ENCODE measurements at regions not wholly inside any gene's neighbourhood (a gene's known extent, or its start where the extent isn't known, plus 50 kb on each side); places are given as distances from the start of the nearest gene placed in this dataset.

DNA sequence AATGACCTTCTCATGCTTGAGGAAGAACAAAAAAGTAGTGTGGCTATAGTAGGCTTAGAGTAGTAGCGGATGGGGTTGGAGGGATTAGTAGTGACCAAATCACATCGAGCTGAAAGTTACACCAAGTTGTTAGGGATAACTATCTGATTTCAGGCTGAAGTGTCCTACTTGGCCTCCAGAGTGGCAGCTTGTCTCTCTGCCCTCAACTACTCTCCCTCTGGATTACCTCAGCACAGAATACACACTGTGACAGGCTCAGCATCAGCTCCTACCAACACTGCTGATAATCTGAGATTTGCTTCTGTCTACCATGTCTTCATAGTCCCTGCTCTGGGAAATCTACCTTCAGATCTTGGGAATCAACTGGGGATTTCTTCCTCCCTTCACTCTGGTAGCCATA, 714.6 kb upstream of the GRAMD2B start:
- H3K27ac ChIP-seq (replicated peaks), result no peak overlapping the region
- intact Hi-C loops (cut with micrococcal nuclease), result no loop called here
- H3K27me3 ChIP-seq (ENCODE audit: low read depth), result no peaks in the 10 kb centered on the region
- peaks cover 28% of the 10 kb centered on the region for H3K9me3 ChIP-seq (replicated peaks)
- TF ChIP-seq, protein P1, sequence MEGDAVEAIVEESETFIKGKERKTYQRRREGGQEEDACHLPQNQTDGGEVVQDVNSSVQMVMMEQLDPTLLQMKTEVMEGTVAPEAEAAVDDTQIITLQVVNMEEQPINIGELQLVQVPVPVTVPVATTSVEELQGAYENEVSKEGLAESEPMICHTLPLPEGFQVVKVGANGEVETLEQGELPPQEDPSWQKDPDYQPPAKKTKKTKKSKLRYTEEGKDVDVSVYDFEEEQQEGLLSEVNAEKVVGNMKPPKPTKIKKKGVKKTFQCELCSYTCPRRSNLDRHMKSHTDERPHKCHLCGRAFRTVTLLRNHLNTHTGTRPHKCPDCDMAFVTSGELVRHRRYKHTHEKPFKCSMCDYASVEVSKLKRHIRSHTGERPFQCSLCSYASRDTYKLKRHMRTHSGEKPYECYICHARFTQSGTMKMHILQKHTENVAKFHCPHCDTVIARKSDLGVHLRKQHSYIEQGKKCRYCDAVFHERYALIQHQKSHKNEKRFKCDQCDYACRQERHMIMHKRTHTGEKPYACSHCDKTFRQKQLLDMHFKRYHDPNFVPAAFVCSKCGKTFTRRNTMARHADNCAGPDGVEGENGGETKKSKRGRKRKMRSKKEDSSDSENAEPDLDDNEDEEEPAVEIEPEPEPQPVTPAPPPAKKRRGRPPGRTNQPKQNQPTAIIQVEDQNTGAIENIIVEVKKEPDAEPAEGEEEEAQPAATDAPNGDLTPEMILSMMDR (IDR thresholded peaks at IDR 0.05; ENCODE audit: borderline replicate concordance), result no peak
- H3K4me3 ChIP-seq, result no peak overlapping the region
- no peaks in the 10 kb centered on the region for H3K4me1 ChIP-seq
- no peak for DNase-seq
- no peaks in the 10 kb centered on the region for H3K36me3 ChIP-seq

DNA sequence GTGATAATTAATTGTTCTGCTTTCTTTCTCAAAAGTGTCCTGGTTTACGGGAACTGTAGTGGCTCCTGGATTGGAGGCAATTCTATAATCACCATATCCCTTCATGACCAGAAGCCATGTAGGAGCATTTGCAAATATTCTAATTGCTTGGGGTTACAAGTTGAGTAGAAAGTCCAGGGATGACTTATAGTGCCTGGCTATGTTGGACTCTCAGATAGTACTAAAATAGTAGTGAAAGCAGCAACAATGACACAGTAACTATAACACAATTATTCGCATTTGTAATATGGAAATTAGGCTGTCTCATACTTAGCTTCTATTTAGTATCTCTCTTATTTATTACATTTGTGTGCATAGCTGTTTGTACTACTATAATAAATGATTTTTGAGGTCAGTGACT, 712.5 kb upstream of the GRAMD2B start:
- DNase-seq, result no peak
- intact Hi-C loops (cut with micrococcal nuclease), result no loop called here
- no peaks in the 10 kb centered on the region for H3K4me1 ChIP-seq
- TF ChIP-seq, protein P1 (IDR thresholded peaks at IDR 0.05; ENCODE audit: borderline replicate concordance), result no peak
- H3K9me3 ChIP-seq (replicated peaks), result peaks cover 9% of the 10 kb centered on the region
- no peak overlapping the region for H3K27ac ChIP-seq (replicated peaks)
- no peaks in the 10 kb centered on the region for H3K36me3 ChIP-seq
- H3K4me3 ChIP-seq, result no peak overlapping the region
- H3K27me3 ChIP-seq (ENCODE audit: low read depth), result no peaks in the 10 kb centered on the region

DNA sequence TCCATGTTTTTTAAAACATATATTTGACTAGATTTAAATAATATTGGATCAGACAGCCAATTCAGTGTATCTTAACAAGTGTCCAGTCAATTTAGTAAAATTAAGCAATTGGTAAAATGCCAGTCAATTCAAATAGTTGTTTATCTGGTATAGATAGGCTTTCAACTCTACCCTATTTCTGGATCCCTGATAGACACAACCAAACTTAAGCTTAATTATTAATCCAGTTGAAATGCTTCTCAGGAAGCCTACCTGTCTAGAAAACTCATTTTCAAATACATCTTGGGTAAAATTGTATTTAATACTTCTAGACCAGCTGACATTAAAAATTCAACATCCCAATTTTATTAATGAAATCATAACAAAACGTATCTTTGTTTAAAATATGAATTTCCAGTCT, 710.8 kb upstream of the GRAMD2B start:
- Histone ChIP-seq H3K4me3 (no peak overlapping the region), H3K4me1 (no peaks in the 10 kb centered on the region), H3K36me3 (no peaks in the 10 kb centered on the region), H3K9me3 (replicated peaks) (no peaks in the 10 kb centered on the region), H3K27ac (replicated peaks) (no peak overlapping the region), H3K27me3 (ENCODE audit: low read depth) (no peaks in the 10 kb centered on the region)
- DNase-seq, result no peak
- TF ChIP-seq, protein P1 (IDR thresholded peaks at IDR 0.05; ENCODE audit: borderline replicate concordance), result no peak
- intact Hi-C loops (cut with micrococcal nuclease), result no loop called here

DNA sequence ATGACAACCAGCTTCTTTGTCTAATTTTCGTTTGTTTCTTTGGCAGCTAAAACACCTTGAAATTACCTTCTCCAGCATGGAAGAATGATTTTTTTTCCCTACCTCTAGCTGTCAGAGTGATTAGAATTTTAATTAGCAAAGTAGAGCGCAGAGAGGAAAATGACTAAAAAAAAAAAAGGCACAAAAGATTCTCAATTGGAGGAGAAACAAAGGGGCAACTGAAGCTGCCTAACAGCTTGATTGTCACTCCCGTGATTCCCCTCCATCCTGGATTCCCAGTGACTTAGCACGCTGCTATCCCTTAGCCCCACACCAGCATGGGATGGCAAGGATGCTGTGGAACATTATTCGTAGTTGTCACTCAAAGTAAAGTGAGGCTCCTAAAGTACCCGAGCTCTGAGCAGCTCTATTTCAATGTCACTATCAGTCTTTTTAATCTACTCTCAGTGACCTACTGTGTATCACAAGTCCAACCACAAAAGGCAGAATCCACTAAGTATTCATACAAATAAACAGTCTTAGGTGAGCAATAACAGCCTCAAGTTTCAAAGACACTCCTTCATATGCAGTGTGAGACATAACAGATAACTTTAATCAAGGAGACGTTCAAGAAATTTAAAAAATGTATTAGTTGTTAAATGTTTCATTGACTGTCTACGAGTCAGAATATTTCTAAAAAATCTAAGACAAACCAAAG, 710.0 kb upstream of the GRAMD2B start:
- intact Hi-C loops (cut with micrococcal nuclease), result no loop called here
- TF ChIP-seq, protein P1 (IDR thresholded peaks at IDR 0.05; ENCODE audit: borderline replicate concordance), result no peak
- Histone ChIP-seq H3K27me3 (ENCODE audit: low read depth) (no peaks in the 10 kb centered on the region), H3K27ac (replicated peaks) (no peak overlapping the region), H3K9me3 (replicated peaks) (no peaks in the 10 kb centered on the region), H3K4me3 (no peak overlapping the region), H3K4me1 (no peaks in the 10 kb centered on the region), H3K36me3 (no peaks in the 10 kb centered on the region)
- DNase-seq, result no peak

DNA sequence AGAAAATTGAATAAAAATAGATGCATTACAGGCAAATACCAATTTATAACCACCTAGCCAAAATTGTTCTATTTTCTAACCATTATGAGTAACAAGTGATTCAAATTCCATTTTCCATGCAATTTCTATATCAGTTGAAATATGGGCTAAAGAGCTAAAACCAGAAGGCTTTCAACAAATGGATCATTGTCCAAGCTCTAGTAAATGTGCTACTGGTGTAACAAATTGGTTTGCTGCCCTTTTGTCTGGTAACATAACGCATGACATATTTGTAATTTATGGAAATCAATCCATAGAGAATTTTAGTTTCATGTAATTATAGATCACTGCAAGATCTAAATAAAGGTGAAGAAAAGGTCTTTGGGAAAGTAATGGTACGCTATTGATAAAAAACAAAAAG, 708.0 kb upstream of the GRAMD2B start:
- TF ChIP-seq, protein P1 (IDR thresholded peaks at IDR 0.05; ENCODE audit: borderline replicate concordance), result no peak
- no peaks in the 10 kb centered on the region for H3K9me3 ChIP-seq (replicated peaks)
- H3K4me3 ChIP-seq, result no peak overlapping the region
- H3K27me3 ChIP-seq (ENCODE audit: low read depth), result no peaks in the 10 kb centered on the region
- H3K27ac ChIP-seq (replicated peaks), result no peak overlapping the region
- no peak for DNase-seq
- no peaks in the 10 kb centered on the region for H3K4me1 ChIP-seq
- intact Hi-C loops (cut with micrococcal nuclease), result no loop called here
- H3K36me3 ChIP-seq, result no peaks in the 10 kb centered on the region

All from left ventricle myocardium inferior (tissue), 1 donor.